Left renal pelvis (tissue), 4 donors: ENCODE measurements at regions not wholly inside any gene's neighbourhood (a gene's known extent, or its start where the extent isn't known, plus 50 kb on each side); places are given as distances from the start of the nearest gene placed in this dataset.

Source experiments
- DNase-seq, 4 donors: peaks; one replicate each; pipeline ENCODE4 v3.0.0-alpha.2; 2013; ENCODE audit warnings: low read depth in 4 of 4, low spot score in 3 of 4

DNA sequence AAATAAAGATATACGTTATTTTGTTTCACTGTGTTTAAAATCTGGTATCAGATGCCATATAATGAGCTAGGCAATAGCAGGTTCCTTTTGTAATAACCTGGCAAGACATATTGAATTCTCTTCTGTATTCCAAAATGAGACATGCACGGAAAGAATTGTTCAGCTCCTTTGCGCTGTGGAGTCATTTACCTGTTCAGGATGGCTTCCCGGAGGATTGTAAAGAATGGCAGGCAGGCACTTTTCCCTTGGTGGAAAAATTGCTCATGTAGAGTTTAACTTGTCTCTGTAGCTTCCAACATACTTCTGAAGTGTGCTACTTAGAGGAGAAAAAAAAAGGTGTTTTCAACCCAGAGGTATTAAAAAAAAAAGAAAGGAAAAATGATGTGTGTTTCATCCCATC is 805.2 kb downstream of the GALC start:
- no peak for DNase-seq

DNA sequence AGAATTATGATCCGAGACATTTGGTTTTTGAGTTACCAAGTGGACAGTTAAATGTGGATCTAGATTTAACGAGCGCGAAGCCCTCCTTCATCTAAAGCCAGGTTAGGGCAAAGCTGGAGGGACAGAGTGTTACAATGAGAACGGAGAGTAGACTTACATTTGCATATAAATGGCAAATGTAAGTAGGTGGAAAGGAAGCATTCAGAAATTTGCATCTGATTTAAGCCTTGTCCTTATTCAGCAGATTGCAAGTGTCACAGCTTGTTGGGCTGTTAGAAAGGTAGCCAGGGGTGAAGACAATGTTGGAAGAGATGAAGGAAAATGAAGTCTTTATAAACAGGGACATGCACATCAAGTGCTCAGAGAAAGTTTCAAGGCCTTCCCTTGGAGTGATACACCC is 806.2 kb downstream of the GALC start:
- DNase-seq, result no peak

DNA sequence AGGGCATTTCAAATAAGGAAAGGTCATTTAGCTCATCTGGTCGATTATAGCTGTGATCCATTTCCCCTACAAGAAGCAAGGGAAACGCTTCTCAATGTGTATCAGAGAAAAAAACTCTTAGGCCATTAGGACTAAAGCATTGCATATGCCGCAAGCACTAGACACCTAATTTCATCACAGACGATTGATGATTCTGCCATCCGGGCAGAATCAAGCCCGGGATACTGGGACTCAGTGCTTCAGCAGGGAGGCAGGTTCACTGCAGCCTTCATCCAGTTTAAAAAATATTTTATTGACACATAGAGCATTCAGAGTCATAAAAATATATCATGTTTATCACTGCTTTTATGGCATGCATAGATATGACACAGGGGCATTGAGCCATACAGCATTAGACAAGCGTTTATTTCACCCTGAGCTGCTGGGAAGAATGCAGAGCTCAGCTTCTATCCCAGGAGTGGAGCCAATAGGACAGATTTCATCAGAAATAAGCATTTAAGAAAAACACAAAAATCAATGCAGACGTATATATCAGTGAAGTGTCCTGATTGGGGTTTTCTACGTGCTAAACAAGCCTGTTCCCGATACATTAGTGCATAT is 806.9 kb downstream of the GALC start:
- no peak for DNase-seq

DNA sequence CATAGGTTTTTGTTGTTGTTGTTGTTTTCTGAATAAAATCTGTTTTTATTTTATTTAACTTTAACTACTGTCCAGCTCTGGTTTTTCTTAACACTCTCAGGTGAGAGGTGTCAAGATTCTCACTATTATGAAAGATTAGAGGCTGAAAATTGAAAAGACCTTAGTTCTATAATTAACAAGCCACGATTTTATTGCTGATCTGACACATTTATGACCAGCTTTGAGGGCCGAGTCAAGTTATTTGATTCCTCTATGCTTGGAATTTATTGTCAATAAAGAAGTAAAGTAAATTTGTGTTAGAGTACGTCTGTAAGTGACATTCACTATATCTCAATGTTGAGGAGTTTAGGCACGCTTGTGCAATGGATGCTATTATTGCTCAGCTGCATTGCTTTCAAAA is 808.8 kb downstream of the GALC start:
- no peak for DNase-seq

DNA sequence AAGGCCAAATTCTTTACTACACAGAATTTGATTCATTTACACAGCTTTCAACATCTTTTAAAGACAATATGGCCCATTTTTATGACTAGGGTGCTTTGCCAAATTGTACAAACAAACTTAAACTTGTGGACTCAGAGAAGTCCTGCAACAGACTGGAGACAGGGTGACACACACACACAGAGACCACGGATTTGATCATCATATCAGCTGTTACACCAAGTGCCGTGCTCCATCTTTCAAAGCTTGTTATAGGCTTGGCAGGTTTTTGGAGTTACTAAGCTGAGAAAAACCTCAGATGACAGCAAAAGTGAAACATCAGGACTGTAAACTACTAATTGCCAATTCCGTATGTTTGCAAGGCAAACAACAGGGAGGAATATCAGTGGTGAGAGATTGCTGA is 811.7 kb downstream of the GALC start:
- no peak for DNase-seq

DNA sequence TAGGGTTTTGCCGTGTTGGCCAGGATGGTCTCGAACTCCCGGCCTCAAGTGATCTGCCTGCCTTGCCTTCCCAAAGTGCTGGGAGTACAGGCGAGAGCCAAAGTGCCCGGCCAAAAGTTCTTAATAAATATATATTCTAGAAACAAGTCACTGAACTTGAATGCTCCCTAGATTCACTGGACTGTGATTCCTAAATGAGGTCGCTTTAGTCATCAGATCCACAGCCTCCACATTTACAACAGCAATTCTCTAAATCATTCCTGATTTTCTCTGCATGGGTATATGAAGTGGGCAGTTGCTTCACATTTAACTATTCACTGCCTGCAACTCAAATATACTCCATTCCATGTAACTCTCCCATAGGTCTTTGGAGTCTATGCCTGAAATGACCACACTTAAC is 813.0 kb downstream of the GALC start:
- no peak for DNase-seq

DNA sequence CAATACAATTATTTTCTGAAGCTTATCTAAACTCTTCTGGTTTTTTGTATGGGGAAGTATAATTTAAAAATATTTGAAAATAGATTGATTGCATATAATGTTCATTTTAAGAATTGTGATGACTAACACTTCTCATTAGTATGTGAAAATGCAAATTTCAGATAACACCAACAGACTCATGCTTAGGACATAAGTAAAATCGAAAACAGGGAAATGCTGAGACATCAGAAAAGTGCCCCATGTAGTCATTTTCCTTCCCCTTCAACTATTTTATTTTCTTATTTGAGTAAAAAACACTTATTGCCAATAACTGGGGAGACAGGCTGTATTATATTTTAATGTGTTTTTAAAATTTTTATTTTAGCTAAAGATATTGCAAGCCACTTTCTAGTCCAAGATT is 814.7 kb downstream of the GALC start:
- no peak for DNase-seq

DNA sequence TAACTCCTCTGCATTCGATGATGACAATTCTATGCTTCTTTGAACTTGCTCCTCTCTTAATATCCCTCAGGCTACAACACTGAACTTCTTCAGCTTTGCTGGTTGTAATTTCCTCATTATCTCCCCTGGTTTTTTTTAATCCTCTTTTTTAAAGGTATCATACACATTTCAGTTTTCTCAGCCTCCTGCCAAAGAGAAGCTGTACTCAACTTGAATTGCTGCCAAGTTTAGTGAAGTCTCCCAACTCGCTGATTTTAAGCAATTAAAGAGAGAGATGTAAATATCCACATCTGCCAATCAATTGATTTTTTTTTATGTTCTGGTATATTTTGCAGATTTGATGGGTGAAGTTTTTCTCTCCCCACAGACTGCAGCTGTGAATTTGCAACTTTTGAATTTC is 817.8 kb downstream of the GALC start:
- no peak for DNase-seq

DNA sequence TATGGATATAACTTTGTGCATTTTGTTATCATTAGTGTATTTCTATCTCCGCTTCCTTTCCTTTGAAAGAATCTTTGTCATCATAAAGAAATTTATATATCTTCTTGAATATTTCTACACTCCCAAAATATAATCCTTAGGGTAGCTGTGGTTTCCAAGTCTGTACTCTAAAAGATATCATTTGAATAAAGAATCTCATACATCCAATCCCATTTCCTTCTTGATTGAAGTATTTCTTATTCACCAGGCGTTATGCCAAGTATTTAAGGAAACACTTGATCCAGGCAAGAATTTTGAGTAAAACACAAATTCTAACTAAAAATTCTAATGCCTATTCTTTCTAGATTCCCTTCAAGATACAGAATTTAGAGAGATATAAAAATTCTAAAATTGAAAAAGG is 821.8 kb downstream of the GALC start:
- DNase-seq, result no peak

DNA sequence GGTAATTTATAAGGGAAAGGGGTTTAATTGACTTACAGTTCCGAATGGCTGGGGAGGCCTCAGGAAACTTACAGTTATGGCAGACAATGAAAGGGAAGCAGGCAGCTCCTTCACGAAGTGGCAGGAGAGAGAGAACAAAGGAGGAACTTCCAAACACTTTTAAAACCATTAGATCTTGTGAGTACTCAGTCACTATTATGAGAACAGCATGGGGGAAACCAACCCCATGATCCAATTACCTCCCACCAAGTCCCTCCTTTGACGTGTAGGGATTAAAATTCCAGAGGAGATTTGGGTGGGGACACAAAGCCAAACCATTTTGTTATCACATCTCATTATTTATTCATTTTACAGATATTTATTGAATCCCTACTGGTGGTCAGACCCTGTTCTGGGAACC is 822.8 kb downstream of the GALC start:
- no peak for DNase-seq

DNA sequence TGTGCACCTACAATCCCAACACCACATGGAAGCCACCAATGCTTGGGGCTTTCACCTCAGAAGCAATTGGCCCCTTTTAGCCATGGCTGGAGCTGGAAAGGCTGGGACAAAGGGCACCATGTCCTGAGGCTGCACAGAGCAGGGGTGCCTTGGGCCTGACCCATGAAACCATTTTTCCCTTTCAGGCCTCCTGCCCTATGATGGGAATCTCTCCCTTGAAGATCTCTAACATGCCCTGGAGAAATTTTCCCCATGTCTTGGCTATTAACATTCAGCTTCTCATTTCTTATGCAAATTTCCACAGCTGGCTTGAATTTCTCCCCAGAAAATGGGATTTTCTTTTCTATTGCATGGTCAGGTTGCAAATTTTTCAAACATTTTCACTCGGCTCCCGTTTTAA is 823.6 kb downstream of the GALC start:
- no peak for DNase-seq

DNA sequence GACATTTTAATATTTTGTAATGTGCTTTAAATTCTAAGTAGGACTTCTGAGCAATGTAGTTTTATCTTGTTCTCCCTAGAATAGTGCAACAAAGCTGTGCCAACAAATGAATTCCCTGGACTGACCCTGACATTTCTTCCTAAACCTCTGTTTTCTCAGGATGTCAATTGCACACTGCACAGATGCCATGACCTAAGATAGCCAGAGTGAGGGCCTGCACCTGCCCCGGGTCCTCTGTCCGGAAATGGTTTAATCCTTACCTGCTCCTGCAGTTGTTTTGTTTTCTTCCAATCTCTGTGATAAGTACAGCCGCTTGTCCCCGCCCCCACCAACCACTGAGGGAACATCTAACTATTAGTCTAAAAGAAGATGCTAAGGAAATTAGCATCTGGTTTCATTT is 831.5 kb downstream of the GALC start:
- DNase-seq, result no peak

DNA sequence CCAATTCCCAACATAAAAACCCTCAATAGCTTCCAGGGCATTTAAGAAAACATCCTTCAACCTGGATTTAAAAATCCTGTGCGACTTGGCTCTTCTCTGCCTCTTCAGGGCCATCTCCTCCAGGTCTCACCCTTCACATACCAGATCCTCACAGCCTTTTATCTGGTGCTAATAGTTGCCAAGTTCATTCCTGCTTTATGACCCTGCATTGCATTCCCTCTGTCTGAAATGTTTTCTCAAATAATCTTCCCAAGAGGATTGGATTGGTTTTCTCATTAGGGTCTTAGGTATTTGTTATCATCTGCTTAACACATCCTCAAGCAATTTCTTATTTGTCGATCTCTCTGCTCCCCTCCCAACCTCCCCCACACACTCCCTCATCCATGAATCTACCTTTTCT is 832.0 kb downstream of the GALC start:
- DNase-seq, result no peak

DNA sequence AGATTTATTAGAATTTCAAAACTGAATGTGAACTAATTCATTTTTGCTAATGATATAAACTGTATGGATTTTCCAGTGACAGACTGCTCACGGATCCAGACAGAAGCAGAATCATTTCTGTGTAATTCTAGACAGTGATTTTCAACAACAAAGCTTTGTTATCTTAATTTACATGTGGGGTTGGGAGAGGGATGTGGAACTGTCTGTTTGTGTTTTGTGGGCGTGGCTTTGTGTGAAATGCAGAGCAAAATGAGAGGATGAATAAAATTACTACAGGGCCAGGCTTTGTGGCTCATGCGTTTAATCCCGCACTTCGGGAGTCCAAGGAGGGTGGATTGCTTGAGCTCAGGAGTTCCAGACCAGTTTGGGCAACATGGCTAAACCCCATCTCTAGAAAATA is 834.7 kb downstream of the GALC start:
- DNase-seq, result no peak

DNA sequence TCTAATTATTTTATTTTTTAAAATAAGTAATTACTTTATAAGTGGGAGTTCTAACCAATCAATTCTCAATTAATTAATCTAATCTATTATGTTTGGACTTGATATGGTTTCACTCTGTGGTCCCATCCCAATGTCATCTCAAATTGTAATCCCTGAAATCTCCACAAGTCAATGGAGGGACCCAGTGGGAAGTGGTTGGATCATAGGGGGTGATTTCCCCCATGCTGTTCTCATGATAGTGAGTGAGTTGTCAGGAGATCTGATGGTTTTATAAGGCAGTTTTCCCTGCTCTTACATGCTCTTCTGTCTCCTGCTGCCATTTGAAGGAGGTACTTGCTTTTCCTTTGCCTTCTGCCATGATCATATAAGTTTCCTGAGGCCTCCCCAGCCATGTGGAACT is 836.1 kb downstream of the GALC start:
- DNase-seq, result no peak

DNA sequence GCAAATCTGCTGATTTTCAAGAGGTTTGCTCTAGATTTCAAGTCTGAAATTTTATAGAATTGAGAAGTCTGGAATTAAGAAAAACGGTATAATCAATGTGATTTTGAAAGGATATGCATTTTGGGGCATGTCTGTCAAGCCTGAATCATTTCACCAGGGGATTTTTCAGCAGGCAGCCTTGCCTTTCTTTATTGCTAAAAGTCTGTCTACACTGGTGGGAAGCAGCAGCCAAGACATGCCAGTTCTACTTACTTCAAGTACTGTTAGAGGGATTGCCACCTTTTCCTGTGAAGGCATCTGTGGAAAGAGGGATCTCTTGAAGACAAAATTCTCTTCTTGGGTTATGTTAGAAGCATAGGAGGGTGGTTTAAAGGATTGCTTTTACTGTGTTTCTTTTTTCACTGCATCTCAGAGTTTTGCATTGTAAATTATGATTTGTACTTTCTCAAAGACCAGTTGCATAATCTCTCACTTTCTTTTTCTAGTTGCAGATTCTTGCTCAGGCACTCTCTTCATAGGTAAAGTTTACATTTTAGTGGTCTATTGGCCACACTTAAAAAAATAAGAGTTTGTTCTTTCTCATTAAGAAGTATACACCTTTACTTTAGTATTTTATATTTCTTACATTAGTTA is 837.0 kb downstream of the GALC start:
- DNase-seq, result no peak

DNA sequence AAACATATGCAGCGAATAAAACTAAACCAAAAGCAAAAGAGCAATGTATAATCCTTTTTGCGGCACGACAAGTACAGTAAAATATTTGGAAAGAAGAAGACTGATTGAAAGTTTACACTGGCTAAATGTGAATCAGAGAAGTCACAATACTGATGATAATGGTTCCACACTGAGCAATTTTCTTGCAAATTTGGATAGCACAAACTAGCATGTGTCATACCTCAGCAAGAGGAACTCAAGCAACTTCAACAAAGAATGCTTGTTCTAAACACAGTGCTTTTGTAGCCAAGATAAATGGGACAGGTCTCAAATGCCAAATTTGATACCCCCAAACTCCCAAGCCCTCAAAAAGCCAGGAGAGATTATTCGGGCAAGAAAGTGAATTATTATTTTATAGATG is 839.1 kb downstream of the GALC start:
- DNase-seq, result no peak

DNA sequence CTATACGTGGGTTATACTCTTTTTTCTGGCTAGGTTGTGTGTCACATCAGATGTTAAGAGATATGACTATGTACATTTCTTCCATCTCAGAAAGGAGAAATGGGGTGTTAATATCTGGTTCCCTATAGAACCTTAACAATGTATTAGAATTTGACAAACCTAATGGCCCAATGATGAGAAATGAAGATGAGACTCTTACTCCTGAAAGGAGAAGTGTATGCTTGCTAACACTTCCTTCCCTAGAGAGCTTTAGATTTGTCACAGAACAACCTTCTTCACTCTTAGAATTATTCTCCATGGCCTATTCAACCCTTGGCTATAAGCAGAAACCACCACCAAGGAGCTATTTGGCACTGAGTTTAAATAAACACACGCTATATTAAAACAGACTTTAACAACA is 839.6 kb downstream of the GALC start:
- DNase-seq, result no peak

DNA sequence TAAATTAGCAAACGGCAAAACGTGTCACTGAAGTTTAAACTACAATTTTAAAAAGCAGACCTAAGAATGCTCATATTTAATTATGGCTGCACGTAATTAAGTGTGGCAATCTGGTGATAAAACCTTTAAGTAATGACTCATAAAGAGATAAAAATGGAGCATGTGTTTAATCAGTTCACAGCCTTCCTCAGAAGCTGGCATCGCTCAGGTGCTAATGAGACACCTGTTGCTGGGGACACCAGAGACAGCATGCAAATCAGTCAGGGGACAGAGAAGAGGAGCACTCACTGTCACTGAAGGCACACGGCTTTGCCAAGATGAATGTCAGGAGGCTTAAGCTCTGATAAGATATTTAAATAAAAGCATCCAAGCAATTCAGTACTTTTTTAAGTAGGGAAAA is 840.3 kb downstream of the GALC start:
- DNase-seq, result no peak

DNA sequence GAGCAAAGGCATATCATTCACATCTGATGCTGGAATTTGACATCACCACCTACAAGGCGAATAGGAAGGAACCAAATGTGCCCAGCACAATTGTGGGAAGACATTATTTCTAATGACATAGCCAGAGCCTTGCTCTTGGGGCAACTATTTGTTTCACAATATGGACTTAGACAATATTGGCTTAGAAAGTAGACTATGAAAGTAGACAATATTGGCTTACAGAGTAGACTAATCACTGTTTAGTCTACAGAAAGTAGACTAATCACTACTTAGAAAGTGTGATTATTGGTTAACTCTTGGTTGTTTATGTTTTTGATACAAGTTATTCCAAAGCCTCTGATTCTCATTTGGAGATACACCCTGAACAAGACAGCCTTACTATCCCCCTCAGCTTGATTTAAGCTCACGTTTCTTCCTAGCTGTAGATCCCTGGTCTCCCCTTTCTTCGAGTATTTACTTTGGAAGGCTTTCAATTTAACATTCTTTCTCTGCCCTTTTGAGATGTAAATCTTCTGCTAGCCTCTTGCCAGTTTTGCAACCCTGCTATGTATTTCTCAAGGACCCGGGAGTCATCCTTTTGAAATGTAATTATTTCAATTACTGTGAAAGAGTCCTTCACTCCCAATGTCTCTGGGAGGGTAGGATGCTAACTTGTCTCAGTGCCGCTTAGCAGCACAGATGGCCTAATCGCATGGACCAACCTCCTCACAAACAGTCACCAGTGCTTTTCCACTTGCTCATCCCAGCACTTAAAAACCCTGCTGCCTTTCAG is 843.2 kb downstream of the GALC start:
- DNase-seq, result no peak

DNA sequence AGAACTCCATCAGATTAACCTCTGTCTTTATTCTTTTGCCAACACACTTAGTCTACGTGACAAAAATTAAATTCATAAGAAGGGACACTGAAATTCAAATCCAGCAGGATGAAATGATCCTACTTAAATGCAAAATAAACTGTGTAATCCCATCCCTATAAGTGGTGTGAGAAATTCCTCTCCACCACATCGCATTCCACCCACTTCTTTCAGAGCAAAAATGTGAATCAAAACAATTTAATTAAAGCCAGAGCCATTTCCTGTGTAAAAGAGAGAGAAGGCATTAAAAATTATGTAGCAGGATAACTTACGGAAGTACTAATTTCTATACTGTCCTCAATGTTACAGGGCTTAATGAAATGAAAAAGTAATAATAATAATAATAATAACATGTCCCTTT is 844.3 kb downstream of the GALC start:
- DNase-seq, result no peak

DNA sequence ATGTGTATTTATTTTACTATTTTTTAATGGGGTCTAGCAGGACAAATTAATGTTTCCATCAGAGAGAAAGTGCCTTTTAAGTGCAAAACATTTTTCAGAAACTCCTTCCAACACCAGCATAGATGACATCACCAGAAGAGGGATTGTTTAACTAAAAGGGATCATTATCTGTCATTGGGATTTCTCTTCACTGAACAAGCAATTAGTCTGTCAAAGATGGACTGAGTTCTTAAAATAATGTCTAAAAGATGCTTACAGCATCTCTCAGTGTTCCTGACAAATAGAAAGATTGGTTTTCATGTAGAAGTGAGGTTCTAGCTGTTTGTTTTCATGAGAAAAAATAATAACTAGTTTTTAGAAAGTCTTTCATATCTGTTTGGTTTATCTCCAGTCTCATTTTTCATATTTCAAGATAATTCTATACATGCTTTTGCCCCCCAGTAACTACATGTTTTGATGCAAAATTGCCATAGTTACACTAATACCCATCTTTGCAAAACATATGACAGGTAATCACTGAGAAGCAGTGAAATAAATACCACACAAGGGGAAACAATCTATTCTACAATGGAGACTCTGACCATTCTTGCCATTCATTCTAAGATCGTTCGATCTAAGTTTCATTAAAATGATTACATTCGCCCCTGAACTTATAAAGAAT is 850.3 kb downstream of the GALC start:
- no peak for DNase-seq
